Trophoblast cell (in vitro differentiated cells and primary cell): ENCODE measurements at regions not wholly inside any gene's neighbourhood (a gene's known extent, or its start where the extent isn't known, plus 50 kb on each side); places are given as distances from the start of the nearest gene placed in this dataset.

Experiments
- DNase-seq, 2 donors: peaks; one replicate each; pipeline ENCODE4 v3.0.0-alpha.2; 2016
- H2AFZ ChIP-seq: 2 replicates; pipeline ENCODE4 v1.6.1; 2013; ENCODE audit warnings: low read length, moderate library complexity, mild to moderate bottlenecking; ENCODE audit not compliant: insufficient read depth, poor library complexity
- H2AK5ac ChIP-seq: 2 replicates; pipeline ENCODE4 v1.6.1; 2013; ENCODE audit warnings: mild to moderate bottlenecking, low read length
- H2BK120ac ChIP-seq: 2 replicates; pipeline ENCODE4 v1.6.1; 2013; ENCODE audit warnings: low read length, mild to moderate bottlenecking, moderate library complexity; ENCODE audit not compliant: insufficient read depth, poor library complexity
- H2BK12ac ChIP-seq: 2 replicates; pipeline ENCODE4 v1.6.1; 2013; ENCODE audit warnings: mild to moderate bottlenecking, low read length, moderate library complexity
- H2BK5ac ChIP-seq: 2 replicates; pipeline ENCODE4 v1.6.1; 2013; ENCODE audit warnings: low read length, low read depth, moderate library complexity, mild to moderate bottlenecking; ENCODE audit not compliant: poor library complexity
- H3K14ac ChIP-seq: 2 replicates; pipeline ENCODE4 v1.6.1; 2013; ENCODE audit warnings: mild to moderate bottlenecking, low read length
- H3K18ac ChIP-seq: 2 replicates; pipeline ENCODE4 v1.6.1; 2013; ENCODE audit warnings: mild to moderate bottlenecking, low read length
- H3K23ac ChIP-seq: 2 replicates; pipeline ENCODE4 v1.6.1; 2013; ENCODE audit warnings: low read length
- H3K27ac ChIP-seq: 2 replicates; pipeline ENCODE4 v1.5.1; 2013; ENCODE audit warnings: low read depth, mild to moderate bottlenecking, inconsistent platforms, low read length, moderate library complexity
- H3K27me3 ChIP-seq: 2 replicates; pipeline ENCODE4 v1.6.1; 2013; ENCODE audit warnings: inconsistent platforms, mild to moderate bottlenecking, low read length, moderate library complexity; ENCODE audit not compliant: insufficient read depth
- H3K36me3 ChIP-seq, 2 experiments: 1 replicate in 1 of 2; 2 replicates in 1 of 2; pipeline ENCODE4 v1.6.1; 2013; ENCODE audit warnings: low read length in 2 of 2, mild to moderate bottlenecking in 2 of 2, moderate library complexity in 1 of 2; ENCODE audit not compliant: insufficient read depth in 2 of 2, control insufficient read depth in 1 of 2
- H3K4ac ChIP-seq: 2 replicates; pipeline ENCODE4 v1.6.1; 2013; ENCODE audit warnings: low read depth, mild to moderate bottlenecking, low read length, moderate library complexity
- H3K4me1 ChIP-seq, 2 experiments: 1 replicate in 1 of 2; 2 replicates in 1 of 2; pipeline ENCODE4 v1.6.1; 2013; ENCODE audit warnings: low read length in 2 of 2, mild to moderate bottlenecking in 2 of 2, moderate library complexity in 1 of 2; ENCODE audit not compliant: insufficient read depth in 2 of 2, control insufficient read depth in 1 of 2
- H3K4me2 ChIP-seq: 2 replicates; pipeline ENCODE4 v1.6.1; 2013; ENCODE audit warnings: inconsistent platforms, mild to moderate bottlenecking, low read length, moderate library complexity
- H3K4me3 ChIP-seq: 2 replicates; pipeline ENCODE4 v1.5.1; 2013; ENCODE audit warnings: mild to moderate bottlenecking, low read depth, low read length, inconsistent platforms
- H3K79me1 ChIP-seq: one replicate; pipeline ENCODE4 v1.6.1; 2013; ENCODE audit warnings: low read length
- H3K79me2 ChIP-seq: 2 replicates; pipeline ENCODE4 v1.6.1; 2013; ENCODE audit warnings: low read length, mild to moderate bottlenecking; ENCODE audit not compliant: control insufficient read depth, insufficient read depth, poor library complexity
- H3K9ac ChIP-seq: 2 replicates; pipeline ENCODE4 v1.6.1; 2013; ENCODE audit warnings: mild to moderate bottlenecking, low read length
- H3K9me3 ChIP-seq: 2 replicates; pipeline ENCODE4 v1.6.1; 2013; ENCODE audit warnings: low read depth, mild to moderate bottlenecking, control low read depth, inconsistent platforms, low read length; ENCODE audit not compliant: insufficient read depth
- H4K12ac ChIP-seq: 2 replicates; pipeline ENCODE4 v1.6.1; 2013; ENCODE audit warnings: low read depth, mild to moderate bottlenecking, low read length, moderate library complexity
- H4K8ac ChIP-seq: 2 replicates; pipeline ENCODE4 v1.6.1; 2013; ENCODE audit warnings: low read depth, mild to moderate bottlenecking, low read length, moderate library complexity
- H4K91ac ChIP-seq: one replicate; pipeline ENCODE4 v1.6.1; 2013; ENCODE audit warnings: low read depth, mild to moderate bottlenecking, low read length, moderate library complexity
- WGBS: extraction: QIAGEN DNeasy Blood & Tissue Kit; methylation state at CpG from one replicate; pipeline ENCODE4 v1.1.7; 2013; ENCODE audit warnings: missing lambda C conversion rate; ENCODE audit not compliant: insufficient read length, insufficient coverage; ENCODE audit errors: extremely low coverage; 5-methylcytosine and 5-hydroxymethylcytosine counted together

GRCh38 chr11:119957951-119958350 is 180.0 kb downstream of the TRIM29 start:
- Histone ChIP-seq H2BK120ac (no peak overlapping the region), H4K8ac (no peak overlapping the region), H3K9ac (no peak overlapping the region), H3K9me3 (no peaks in the 10 kb centered on the region), H3K4me2 (no peak overlapping the region), H3K18ac (no peak overlapping the region), H3K79me2 (no peaks in the 10 kb centered on the region), H3K23ac (no peak overlapping the region), H4K91ac (no peak overlapping the region), H3K27me3 (no peaks in the 10 kb centered on the region), H2AK5ac (no peak overlapping the region), H4K12ac (no peak overlapping the region), H3K79me1 (no peaks in the 10 kb centered on the region), H2AFZ (no peak overlapping the region), H3K4ac (no peak overlapping the region), H3K14ac (no peak overlapping the region), H3K36me3 (no peaks in the 10 kb centered on the region), H2BK5ac (no peak overlapping the region), H3K27ac (no peak overlapping the region), H3K4me3 (no peak overlapping the region), H2BK12ac (no peak overlapping the region), H3K4me1 (no peaks in the 10 kb centered on the region)
- no peak for DNase-seq
- no CpG with 5 or more reads among the region's 2 CpGs for WGBS

- no peak overlapping the region for H4K8ac ChIP-seq
- no CpG with 5 or more reads among the region's 6 CpGs for WGBS
These were observed 185.5 kb downstream of the TRIM29 start for GRCh38 chr11:119952441-119952840.

GRCh38 chr11:119943298-119943655 is 194.6 kb downstream of the TRIM29 start:
- H3K36me3 ChIP-seq: no peaks in the 10 kb centered on the region
- no CpG with 5 or more reads among the region's 5 CpGs for WGBS

More at GRCh38 chr11:119952441-119952840, 185.5 kb downstream of the TRIM29 start:
- peaks cover 0 to 3% of the 10 kb centered on the region in 2 experiments for H3K4me1 ChIP-seq
- no peak for DNase-seq
- H3K4me3 ChIP-seq: no peak overlapping the region
- H3K18ac ChIP-seq: no peak overlapping the region
- H3K79me2 ChIP-seq: no peaks in the 10 kb centered on the region
- H2AFZ ChIP-seq: no peak overlapping the region
- H3K23ac ChIP-seq: no peak overlapping the region
- no peak overlapping the region for H2AK5ac ChIP-seq
- H3K27ac ChIP-seq: no peak overlapping the region
- H2BK5ac ChIP-seq: no peak overlapping the region
- no peak overlapping the region for H3K14ac ChIP-seq
- H4K12ac ChIP-seq: no peak overlapping the region
- H3K79me1 ChIP-seq: no peaks in the 10 kb centered on the region
- no peaks in the 10 kb centered on the region for H3K36me3 ChIP-seq
- no peak overlapping the region for H2BK120ac ChIP-seq
- H3K27me3 ChIP-seq: no peaks in the 10 kb centered on the region
- no peak overlapping the region for H4K91ac ChIP-seq
- H3K4me2 ChIP-seq: no peak overlapping the region
- H3K9ac ChIP-seq: no peak overlapping the region
- no peak overlapping the region for H3K4ac ChIP-seq
- no peaks in the 10 kb centered on the region for H3K9me3 ChIP-seq
- no peak overlapping the region for H2BK12ac ChIP-seq

GRCh38 chr11:119942583-119943297 is 195.2 kb downstream of the TRIM29 start:
- no peaks in the 10 kb centered on the region for H3K27me3 ChIP-seq
- H4K12ac ChIP-seq: no peak overlapping the region
- no peak overlapping the region for H2AFZ ChIP-seq
- peaks cover 2% of the 10 kb centered on the region for H3K9me3 ChIP-seq
- H3K27ac ChIP-seq: no peak overlapping the region
- no peak for DNase-seq
- H3K4me1 ChIP-seq: peaks cover 6 to 10% of the 10 kb centered on the region in 2 experiments
- no peak overlapping the region for H3K4me2 ChIP-seq
- WGBS: no CpG with 5 or more reads among the region's 7 CpGs
- H3K79me1 ChIP-seq: no peaks in the 10 kb centered on the region
- H2BK12ac ChIP-seq: no peak overlapping the region
- no peak overlapping the region for H2BK5ac ChIP-seq
- H3K18ac ChIP-seq: no peak overlapping the region
- H3K79me2 ChIP-seq: no peaks in the 10 kb centered on the region
- no peak overlapping the region for H3K9ac ChIP-seq
- H2AK5ac ChIP-seq: no peak overlapping the region
- H3K23ac ChIP-seq: no peak overlapping the region
- no peak overlapping the region for H4K8ac ChIP-seq
- no peaks in the 10 kb centered on the region for H3K36me3 ChIP-seq
- no peak overlapping the region for H3K4me3 ChIP-seq
- H4K91ac ChIP-seq: no peak overlapping the region
- H3K4ac ChIP-seq: no peak overlapping the region
- H2BK120ac ChIP-seq: no peak overlapping the region
- no peak overlapping the region for H3K14ac ChIP-seq

More at GRCh38 chr11:119943298-119943655, 194.6 kb downstream of the TRIM29 start:
- no peaks in the 10 kb centered on the region for H3K79me2 ChIP-seq
- DNase-seq: no peak
- H2AK5ac ChIP-seq: no peak overlapping the region
- H3K18ac ChIP-seq: no peak overlapping the region
- H3K23ac ChIP-seq: no peak overlapping the region
- H2BK120ac ChIP-seq: no peak overlapping the region
- no peak overlapping the region for H4K12ac ChIP-seq
- no peaks in the 10 kb centered on the region for H3K79me1 ChIP-seq
- H3K4me1 ChIP-seq: peaks cover 6 to 10% of the 10 kb centered on the region in 2 experiments
- H3K27ac ChIP-seq: no peak overlapping the region
- no peak overlapping the region for H3K4me2 ChIP-seq
- H4K8ac ChIP-seq: no peak overlapping the region
- H2AFZ ChIP-seq: no peak overlapping the region
- H4K91ac ChIP-seq: no peak overlapping the region
- peaks cover 2% of the 10 kb centered on the region for H3K9me3 ChIP-seq
- no peak overlapping the region for H3K9ac ChIP-seq
- no peak overlapping the region for H2BK5ac ChIP-seq
- no peak overlapping the region for H3K4ac ChIP-seq
- no peak overlapping the region for H2BK12ac ChIP-seq
- H3K4me3 ChIP-seq: no peak overlapping the region
- no peaks in the 10 kb centered on the region for H3K27me3 ChIP-seq
- no peak overlapping the region for H3K14ac ChIP-seq
